A673 (cell line): ENCODE measurements at regions not wholly inside any gene's neighbourhood (a gene's known extent, or its start where the extent isn't known, plus 50 kb on each side); places are given as distances from the start of the nearest gene placed in this dataset.

Experiments used
- EZH2 ChIP-seq: fragments of 200-600 bp; sonication (generic); IDR thresholded peaks from 2 replicates; pipeline ENCODE4 v1.6.1; 2017; ENCODE audit warnings: borderline replicate concordance, low read depth, mild to moderate bottlenecking, mixed read lengths, antibody characterized with exemption, low read length; ENCODE audit not compliant: poor library complexity, severe bottlenecking
- TF ChIP-seq, protein P1 (sequence below): fragments of 300-800, 200-600 bp; sonication (generic); conservative IDR thresholded peaks from 2 replicates; pipeline ENCODE4 v1.5.1; 2017; ENCODE audit warnings: low read depth, mild to moderate bottlenecking, antibody characterized with exemption, low read length, moderate library complexity, mixed read lengths

DNA sequence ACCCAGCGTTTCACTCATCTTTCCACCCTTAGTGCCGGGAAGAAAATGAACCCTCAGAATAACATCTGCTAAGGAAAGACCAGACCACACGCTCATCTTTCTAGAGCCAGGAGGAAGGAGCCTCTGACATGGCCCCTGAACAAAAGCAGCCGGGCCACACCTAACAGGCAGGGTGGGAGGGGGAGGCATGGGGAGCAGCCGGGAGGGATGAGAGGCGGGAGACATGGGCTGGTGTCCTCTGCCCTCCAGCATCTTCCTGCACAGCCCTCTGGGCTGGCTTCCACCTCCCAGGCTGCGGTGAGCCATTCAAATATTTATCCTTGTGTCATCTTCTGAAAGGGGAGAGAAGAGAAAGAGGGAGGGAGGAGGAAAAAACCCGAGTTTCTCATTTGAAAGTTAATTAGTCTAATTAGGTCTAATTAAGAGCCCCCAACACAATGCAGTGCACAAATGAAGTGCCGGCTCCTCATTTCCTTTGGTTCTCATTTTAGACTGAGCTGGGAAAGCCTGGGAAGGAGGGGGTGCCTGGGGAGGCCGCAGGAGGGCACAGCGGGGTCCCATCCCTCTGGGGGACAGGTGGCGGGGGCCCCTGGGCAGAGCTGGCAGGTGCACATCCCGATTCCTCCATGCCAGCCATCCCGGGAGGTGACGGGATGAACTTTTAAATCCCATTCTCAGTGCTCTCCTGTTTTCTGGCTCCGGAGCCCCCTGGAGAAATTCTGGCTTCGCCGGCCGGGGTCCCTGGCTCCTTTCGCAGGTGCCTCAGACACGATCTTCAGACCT lies 90.5 kb downstream of the ENGASE start:
- TF ChIP-seq, protein P1, sequence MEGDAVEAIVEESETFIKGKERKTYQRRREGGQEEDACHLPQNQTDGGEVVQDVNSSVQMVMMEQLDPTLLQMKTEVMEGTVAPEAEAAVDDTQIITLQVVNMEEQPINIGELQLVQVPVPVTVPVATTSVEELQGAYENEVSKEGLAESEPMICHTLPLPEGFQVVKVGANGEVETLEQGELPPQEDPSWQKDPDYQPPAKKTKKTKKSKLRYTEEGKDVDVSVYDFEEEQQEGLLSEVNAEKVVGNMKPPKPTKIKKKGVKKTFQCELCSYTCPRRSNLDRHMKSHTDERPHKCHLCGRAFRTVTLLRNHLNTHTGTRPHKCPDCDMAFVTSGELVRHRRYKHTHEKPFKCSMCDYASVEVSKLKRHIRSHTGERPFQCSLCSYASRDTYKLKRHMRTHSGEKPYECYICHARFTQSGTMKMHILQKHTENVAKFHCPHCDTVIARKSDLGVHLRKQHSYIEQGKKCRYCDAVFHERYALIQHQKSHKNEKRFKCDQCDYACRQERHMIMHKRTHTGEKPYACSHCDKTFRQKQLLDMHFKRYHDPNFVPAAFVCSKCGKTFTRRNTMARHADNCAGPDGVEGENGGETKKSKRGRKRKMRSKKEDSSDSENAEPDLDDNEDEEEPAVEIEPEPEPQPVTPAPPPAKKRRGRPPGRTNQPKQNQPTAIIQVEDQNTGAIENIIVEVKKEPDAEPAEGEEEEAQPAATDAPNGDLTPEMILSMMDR = no peak
- no peak for TF ChIP-seq EZH2
